Vagina (tissue), 2 donors: ENCODE measurements at regions not wholly inside any gene's neighbourhood (a gene's known extent, or its start where the extent isn't known, plus 50 kb on each side); places are given as distances from the start of the nearest gene placed in this dataset.

Experiments
- CTCF ChIP-seq, 3 experiments: fragments of 450-650 bp in 2 of 3; fragments of 200-600 bp in 1 of 3; sonication (generic) in 1 of 3; IDR thresholded peaks; one replicate each; pipeline ENCODE4 v1.5.1; 2017 to 2019; ENCODE audit warnings: antibody characterized with exemption in 3 of 3, mild to moderate bottlenecking in 2 of 3, moderate library complexity in 2 of 3
- POLR2A ChIP-seq, 2 donors: fragments of 450-650 bp; IDR thresholded peaks; one replicate each; pipeline ENCODE4 v1.6.1; 2017; ENCODE audit warnings: antibody characterized with exemption in 2 of 2, mild to moderate bottlenecking in 2 of 2, moderate library complexity in 2 of 2
- POLR2AphosphoS5 ChIP-seq, 2 donors: sonication (generic); formaldehyde crosslinking; IDR thresholded peaks; one replicate each; pipeline ENCODE4 v1.9.0; 2017; ENCODE audit warnings: antibody characterized with exemption in 2 of 2, mild to moderate bottlenecking in 2 of 2, low read depth in 1 of 2; ENCODE audit not compliant: insufficient read depth in 1 of 2

DNA sequence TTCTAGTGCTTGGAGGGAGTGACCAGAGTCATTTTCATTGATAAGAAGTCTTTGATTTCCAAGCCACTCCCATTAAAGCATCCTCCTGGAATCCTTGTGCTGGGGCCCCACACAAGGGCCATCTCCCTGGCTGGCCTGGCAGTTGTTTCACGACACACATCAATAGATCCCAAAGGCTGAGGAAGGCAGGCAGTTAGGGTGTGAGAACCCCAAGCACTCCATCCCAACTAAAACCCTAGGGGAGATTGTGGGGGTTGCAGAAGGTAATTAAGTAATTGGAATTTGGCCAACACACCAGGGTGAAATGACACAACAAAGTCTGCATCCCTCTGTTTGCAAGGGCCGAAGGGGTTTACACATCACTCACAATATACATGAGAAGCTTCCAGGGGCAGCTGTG, 578.1 kb upstream of the SYT4 start:
- no peak for TF ChIP-seq CTCF (IDR thresholded peaks at IDR 0.05)
- TF ChIP-seq POLR2A (IDR thresholded peaks at IDR 0.05) = no peak
- no peak for TF ChIP-seq POLR2AphosphoS5 (IDR thresholded peaks at IDR 0.05; ENCODE audit: insufficient read depth in 1 of 2, low read depth in 1 of 2)
